ENCODE measurements at regions not wholly inside any gene's neighbourhood (a gene's known extent, or its start where the extent isn't known, plus 50 kb on each side); places are given as distances from the start of the nearest gene placed in this dataset.
"Not testable (repeated sequence)": the region's sequence is repeated elsewhere in the genome, so short reads cannot be mapped to it uniquely, and the experiment has no call there.

DNA sequence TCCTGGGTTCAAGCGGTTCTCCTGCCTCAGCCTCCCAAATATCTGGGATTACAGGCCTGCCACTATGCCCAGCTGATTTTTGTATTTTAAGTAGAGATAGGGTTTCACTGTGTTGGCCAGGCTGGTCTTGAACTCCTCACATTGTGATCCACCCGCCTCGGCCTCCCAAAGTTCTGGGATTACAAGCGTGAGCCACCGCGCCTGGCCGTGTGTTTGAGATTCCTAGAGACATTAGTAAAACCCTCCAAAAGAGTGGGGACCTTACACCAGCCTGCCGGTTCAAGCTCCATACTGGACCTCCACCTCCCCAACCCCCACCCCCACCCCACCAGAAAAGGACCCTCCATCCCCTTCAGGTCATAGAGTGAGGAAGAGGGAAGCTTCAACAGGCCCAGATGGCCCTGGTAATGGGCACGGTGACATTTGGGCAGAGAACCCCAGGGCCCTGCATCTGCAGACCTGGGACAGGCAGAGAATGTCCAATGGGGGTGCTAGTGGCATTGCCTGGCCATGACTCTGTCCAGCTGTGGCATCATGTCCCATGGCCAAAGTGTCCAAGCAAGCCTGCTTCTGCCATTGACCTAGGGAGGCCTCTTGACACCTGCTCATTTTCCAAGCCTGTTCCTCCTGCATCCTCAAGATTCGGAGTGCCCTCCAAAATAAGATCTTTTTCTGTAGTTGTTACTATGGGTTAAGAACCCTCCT lies 108.9 kb upstream of the KLF13 start:
- DNase-seq (ENCODE audit: low spot score), result no peak

DNA sequence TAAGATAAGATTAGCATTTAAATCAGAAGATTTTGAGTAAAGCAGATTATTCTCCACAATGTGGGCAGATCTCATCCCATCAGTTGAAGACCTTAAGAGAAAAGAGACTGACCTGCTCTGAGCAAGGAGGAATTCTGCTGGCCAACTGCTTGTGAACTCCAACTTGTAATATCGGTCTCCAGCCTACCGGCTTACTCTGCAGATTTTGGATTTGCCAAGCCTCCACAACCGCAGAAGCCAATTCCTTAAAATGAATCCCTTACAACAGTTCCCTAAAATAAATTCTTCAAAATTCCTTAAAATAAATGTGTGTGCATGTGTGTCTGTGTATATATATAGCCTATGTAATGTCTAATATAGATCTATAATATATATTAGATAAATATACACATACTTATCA lies 107.4 kb upstream of the KLF13 start:
- DNase-seq (ENCODE audit: low spot score), result no peak

- DNase-seq (ENCODE audit: low spot score), result peak; percentile 24
Measured at GRCh38 chr15:31221936-31222515, 104.6 kb upstream of the KLF13 start.

DNA sequence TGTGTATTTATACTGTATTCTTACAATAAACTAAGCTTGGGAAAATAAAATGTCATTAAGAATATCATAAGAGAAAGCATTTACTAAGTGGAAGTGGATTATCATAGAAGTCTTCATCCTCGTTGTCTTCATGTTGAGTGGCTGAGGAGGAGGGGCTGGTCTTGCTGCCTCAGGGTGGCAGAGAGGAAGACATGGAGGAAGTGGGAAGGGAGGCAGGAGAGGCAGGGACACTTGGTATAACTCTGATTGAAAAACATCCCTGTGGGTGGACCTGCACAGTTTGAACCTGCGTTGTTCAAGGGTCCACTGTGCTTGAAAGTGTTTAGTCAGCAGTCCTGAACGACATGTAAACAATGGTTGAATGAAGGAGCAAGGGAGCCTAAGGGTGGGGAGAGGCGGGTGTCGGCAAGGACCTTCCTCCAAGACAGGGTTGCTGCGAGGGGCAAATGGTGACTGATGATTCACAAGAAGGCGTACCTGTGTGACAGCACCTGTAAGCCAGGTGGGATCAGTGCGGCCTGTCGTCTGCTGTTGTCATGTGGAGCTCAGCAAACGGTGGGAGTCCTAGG lies 103.8 kb upstream of the KLF13 start:
- DNase-seq (ENCODE audit: low spot score), result no peak

DNA sequence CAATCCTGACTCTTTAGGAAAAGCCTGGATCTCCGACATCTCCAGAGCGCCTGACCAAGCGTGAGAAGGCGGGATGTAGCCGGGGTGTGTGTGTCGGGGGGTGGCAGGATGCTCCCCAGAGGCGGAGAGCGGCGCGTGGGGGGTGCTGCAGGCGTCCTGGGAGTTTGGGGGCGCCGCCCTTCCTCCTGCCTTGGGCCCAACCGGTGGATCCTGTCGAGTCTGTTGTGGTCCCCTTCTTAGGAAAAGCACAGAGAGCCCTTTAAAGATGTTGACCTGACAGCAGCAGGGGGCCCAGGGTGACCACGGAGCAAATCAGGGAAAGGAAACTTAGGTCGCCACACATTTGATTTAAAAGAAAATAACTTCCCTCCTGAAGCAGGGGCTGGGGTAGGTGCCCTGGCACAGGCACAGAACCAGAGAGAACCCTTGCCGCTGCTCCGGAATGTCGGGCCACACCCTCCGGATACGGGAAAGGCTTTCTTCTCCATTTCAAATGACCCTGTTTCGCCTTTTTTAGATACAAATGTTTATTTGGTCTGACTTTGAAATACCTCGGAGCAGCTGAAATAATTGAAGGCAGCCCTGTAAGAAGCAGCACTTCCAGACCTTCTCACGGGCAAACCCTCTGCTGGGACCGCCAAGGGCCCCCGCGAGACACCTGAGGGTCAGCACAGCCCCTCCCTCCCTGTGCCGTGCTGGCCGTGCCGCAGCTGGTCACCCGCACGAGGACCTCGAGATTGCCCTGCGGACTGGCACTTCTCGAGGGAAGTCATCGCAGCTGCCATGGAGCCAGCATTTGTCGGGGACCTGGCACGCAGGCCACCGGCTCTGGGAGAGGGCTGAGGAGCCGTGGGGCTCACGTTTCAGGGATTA lies 102.9 kb upstream of the KLF13 start:
- DNase-seq (ENCODE audit: low spot score), result no peak

DNA sequence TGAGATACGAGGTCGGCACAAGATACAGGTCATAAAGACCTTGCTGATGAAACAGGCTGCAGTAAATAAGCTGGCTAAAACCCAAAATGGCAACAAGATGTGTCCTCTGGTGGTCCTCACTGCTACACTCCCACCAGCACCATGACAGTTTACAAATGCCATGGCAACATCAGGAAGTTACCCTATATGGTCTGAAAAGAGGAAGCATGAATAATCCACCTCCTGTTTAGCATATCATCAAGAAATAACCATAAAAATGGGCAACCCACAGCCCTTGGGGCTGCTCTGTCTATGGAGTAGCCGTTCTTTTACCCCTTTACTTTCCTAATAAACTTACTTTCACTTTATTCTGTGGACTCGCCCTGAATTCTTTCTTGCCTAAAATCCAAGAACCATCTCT lies 102.0 kb upstream of the KLF13 start:
- DNase-seq (ENCODE audit: low spot score), result not testable (repeated sequence)

DNA sequence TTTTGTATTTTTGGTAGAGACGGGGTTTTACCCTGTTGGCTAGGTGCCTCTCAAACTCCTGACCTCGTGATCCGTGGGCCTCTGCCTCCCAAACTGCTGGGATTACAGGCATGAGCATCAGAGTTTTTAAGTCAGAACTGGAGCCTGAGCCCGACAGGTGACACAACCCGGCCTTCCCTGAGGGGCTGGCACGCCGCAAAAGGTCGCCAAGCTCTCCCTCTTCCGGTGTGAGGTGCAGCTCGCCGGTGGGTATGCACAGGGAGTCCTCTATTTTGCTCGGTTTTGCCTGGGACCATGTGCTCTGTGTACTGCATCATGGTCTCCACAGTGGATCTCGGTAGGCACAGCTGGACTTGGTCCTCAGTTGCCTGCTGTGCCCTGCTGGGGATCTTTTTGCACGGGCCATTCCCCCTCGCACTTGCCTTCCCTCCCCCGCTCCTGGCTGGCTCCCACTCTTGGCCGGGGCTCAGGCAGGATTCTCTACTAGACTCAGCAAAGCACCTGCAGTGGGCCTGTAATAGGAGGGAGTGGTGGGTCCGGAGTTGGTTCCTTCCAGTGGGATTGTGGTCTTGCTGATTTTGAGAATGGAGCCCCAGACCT lies 101.2 kb upstream of the KLF13 start:
- no peak for DNase-seq (ENCODE audit: low spot score)

- no peak for DNase-seq (ENCODE audit: low spot score)
Measured at GRCh38 chr15:31226021-31226420, 100.6 kb upstream of the KLF13 start.

DNA sequence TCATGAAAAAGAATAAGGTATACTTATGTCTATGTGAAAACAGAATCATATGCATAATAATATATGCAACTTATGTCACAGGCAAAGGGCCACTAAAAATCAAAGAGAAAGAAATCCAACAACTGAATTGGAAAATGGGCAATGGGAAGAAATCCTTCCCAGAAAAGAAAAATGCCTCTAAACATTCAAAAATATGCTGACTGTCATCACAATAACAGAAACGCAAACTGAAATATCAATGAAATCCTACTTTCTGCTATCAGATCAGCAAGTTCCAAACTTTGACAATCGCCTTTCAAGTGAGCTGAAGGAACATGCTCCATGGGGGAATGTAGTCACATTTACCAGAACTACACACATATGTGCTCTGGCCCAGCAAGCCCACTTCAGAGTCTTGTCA lies 99.4 kb upstream of the KLF13 start:
- no peak for DNase-seq (ENCODE audit: low spot score)

- DNase-seq (ENCODE audit: low spot score), result no peak
Measured at GRCh38 chr15:31228011-31228484, 98.6 kb upstream of the KLF13 start.

GRCh38 chr15:31228980-31229826 lies 97.4 kb upstream of the KLF13 start:
- DNase-seq (ENCODE audit: low spot score), result no peak

DNA sequence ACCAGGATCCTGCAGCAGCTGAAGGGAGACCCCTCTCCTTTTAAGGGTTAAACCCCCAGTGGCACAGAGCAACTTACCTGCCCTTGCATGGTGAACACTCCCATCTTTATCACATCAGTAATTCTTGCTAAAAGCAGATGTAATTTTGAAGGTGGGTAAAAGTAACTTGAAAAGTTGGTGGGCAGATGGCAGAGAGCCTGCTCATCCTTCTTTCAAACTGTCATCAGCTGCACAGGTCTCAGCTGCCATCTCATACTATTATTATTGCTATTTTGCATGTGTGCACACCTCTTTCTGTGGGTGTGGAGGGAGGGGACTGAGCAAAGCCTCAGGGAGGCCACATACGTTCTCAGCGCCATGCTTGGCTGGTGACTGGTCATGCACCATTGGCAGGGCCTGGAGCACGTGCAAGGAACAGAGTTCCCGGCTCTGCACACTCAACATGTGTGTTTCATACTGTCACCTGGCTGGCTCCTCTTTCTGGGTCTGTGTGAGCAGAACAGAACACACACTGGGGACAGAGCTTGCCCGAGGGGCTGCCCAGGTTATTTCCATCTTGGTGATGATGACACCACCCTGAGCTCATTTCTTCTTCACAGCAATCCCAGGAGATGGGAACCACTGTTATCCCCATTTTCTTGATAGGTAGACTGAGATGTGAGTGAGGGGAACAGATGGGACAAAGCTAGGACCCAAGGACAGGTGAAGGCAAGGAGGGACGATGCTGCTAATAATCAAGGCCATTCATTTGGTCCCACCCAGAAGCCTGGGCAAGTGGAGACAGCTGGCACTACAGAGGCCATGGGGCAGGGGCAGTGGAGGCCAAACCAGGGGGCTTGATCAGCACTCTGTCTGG lies 95.8 kb upstream of the KLF13 start:
- DNase-seq (ENCODE audit: low spot score), result no peak

- no peak for DNase-seq (ENCODE audit: low spot score)
Measured at GRCh38 chr15:31234815-31235214, 91.8 kb upstream of the KLF13 start.

DNA sequence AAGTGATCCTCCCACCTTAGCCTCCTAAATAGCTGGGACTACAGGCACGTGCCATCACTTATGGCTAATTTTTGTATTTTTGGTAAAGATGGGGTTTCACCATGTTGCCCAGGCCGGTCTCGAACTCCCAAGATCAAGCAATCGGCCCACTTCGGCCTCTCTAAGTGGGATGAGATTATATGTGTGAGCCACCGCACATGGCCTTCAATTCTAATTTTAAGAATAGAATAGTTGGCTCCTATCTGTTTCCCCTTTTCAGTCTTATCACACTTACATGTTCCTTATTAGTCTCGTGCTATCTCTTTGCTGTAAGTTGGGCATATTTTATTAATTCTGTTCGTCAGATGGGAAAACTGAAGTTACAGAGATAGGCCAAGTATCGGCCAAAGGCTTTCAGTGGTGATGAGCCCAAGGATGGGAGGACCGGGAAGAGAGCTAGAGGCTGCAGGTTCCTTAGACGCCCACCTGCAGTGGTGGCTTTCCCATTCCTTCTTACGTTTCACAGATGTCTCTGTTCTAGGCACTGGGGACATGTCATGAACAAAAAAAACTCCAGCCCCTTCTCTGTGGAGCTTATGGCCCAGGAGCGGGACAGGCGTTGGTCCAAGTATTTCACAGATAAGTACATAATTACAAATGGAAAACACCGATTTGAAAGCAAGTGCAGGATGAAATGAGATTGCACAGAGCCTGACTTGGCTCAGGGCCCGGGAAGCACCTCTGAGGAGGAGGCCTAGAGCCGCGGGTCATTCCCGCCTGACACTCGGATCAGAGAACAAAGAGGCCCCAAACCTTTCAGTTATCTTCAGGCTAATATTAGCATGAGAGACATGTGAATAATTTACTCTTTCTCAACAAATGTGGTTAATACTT lies 91.1 kb upstream of the KLF13 start:
- DNase-seq (ENCODE audit: low spot score), result peak; percentile 18

GRCh38 chr15:31236184-31237042 lies 90.2 kb upstream of the KLF13 start:
- DNase-seq (ENCODE audit: low spot score), result peak; percentile 87

GRCh38 chr15:31237043-31237324 lies 89.7 kb upstream of the KLF13 start:
- DNase-seq (ENCODE audit: low spot score), result no peak

DNA sequence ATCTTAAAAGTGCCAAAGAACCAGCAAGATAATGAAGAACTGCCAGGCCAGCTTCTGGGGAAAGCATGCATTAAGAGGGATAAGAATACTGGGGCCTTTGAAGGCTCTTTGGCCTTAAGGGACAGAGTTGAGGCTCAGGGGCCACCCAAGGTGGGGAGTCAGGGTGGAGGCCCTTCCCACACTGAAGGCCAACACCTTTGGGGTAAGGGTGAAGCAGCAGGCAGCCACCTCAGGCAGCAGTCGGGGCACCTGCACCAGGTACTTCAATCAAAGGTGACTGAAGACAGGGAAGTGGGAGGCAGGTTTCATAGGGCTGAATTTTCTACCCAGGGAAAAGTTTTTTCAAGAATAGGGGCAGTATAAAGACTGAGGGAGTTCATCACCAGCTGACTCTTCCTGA lies 87.7 kb upstream of the KLF13 start:
- no peak for DNase-seq (ENCODE audit: low spot score)

DNA sequence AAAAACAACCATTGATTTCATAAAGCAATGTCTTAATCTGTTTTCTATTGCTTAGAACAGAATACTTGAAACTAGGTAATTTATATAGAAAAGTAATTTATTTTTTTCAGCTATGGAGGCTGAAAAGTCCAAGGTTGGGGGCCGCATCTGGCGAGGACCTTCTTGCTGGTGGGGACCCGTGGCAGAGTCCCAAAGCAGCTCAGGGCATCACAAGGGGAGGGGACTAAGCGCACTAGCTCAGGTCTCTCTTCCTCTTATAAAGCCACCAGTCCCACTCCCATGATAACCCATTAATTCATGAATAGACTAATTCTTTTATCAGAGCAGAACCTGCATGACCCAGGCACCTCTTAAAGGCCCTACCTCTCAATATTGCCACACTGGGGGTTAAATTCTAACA lies 87.2 kb upstream of the KLF13 start:
- DNase-seq (ENCODE audit: low spot score), result no peak

Measured in A172 (cell line).